ENCODE measurements at regions not wholly inside any gene's neighbourhood (a gene's known extent, or its start where the extent isn't known, plus 50 kb on each side); places are given as distances from the start of the nearest gene placed in this dataset.

DNA sequence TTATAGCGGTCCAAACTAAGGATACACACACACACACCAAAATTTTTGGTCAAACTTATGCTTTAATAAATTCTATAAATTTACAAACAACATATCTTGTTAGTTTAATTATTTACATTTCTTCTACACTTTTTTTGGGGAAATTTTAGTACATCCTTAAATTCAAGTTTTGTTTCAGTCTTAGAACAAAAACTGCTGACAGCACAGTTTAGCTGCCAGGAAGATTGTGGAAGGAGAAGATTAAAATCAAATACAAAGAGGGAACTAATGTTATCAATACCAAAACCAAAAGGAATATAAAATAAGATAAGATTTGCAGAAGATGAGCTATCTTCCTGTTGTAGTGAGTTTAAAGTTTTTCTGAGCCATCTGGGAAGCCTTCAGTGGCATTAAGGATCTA, 368.8 kb downstream of the AASDHPPT start:
- Histone ChIP-seq H2AFZ (ENCODE audit: low read depth, low read length) (no peak overlapping the region), H3K4me3 (replicated peaks in 1 of 3; ENCODE audit: insufficient read depth in 1 of 3, low read depth in 1 of 3, low read length in 3 of 3) (no peak overlapping the region), H3K27me3 (ENCODE audit: control insufficient read depth in 2 of 2, insufficient read depth in 2 of 2, low read length in 2 of 2) (no peaks in the 10 kb centered on the region), H3K9me3 (replicated peaks; ENCODE audit: control insufficient read depth, insufficient read depth, low read length) (no peaks in the 10 kb centered on the region), H3K9ac (replicated peaks; ENCODE audit: extremely low read depth, insufficient read depth, low read length) (no peak overlapping the region), H3K9me1 (replicated peaks; ENCODE audit: control insufficient read depth, extremely low read depth, insufficient read depth, low read length) (no peaks in the 10 kb centered on the region), H4K20me1 (replicated peaks; ENCODE audit: control insufficient read depth, extremely low read depth, insufficient read depth, low read length) (no peaks in the 10 kb centered on the region), H3K27ac (ENCODE audit: insufficient read depth, low read depth, low read length) (no peak overlapping the region), H3K36me3 (ENCODE audit: control insufficient read depth in 2 of 2, extremely low read depth in 1 of 2, insufficient read depth in 2 of 2, low read length in 2 of 2) (no peaks in the 10 kb centered on the region), H3K4me2 (ENCODE audit: insufficient read depth, low read length) (no peak overlapping the region), H3K79me2 (ENCODE audit: control insufficient read depth, insufficient read depth, low read length) (no peaks in the 10 kb centered on the region), H3K4me1 (ENCODE audit: control insufficient read depth, extremely low read depth, insufficient read depth, low read length) (no peaks in the 10 kb centered on the region)
- FAIRE-seq = no peak
- no peak for DNase-seq (ENCODE audit: low read depth, low spot score)
- dilution Hi-C loops (cut with MboI; ENCODE audit: extremely low pct_ligation_motif_present, low sequenced_read_pairs) = no loop called here
- intact Hi-C loops (cut with micrococcal nuclease) = no loop called here
- ChIA-PET CTCF (no interaction called here), POLR2A (no interaction called here)
- no peak for TF ChIP-seq POLR2AphosphoS5 (IDR thresholded peaks at IDR 0.05; ENCODE audit: insufficient read depth, low read depth, low read length)
- no peak for TF ChIP-seq POLR2A (IDR thresholded peaks at IDR 0.05; ENCODE audit: low read depth, low read length)
- TF ChIP-seq, protein P1, sequence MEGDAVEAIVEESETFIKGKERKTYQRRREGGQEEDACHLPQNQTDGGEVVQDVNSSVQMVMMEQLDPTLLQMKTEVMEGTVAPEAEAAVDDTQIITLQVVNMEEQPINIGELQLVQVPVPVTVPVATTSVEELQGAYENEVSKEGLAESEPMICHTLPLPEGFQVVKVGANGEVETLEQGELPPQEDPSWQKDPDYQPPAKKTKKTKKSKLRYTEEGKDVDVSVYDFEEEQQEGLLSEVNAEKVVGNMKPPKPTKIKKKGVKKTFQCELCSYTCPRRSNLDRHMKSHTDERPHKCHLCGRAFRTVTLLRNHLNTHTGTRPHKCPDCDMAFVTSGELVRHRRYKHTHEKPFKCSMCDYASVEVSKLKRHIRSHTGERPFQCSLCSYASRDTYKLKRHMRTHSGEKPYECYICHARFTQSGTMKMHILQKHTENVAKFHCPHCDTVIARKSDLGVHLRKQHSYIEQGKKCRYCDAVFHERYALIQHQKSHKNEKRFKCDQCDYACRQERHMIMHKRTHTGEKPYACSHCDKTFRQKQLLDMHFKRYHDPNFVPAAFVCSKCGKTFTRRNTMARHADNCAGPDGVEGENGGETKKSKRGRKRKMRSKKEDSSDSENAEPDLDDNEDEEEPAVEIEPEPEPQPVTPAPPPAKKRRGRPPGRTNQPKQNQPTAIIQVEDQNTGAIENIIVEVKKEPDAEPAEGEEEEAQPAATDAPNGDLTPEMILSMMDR (IDR thresholded peaks at IDR 0.05; ENCODE audit: extremely low read depth in 1 of 2, insufficient read depth in 1 of 2, low read depth in 1 of 2, low read length in 2 of 2) = no peak
- no peak for TF ChIP-seq GATA2 (IDR thresholded peaks at IDR 0.05; ENCODE audit: insufficient read depth, insufficient read length, low read depth, low read length)
- TF ChIP-seq JUN (IDR thresholded peaks at IDR 0.05; ENCODE audit: borderline replicate concordance, insufficient read depth, insufficient read length, low read depth) = no peak
- TF ChIP-seq FOS (IDR thresholded peaks at IDR 0.05; ENCODE audit: borderline replicate concordance, insufficient read depth, low read length) = no peak
- no peak for TF ChIP-seq MYC (IDR thresholded peaks at IDR 0.05; ENCODE audit: low read depth, low read length)
- no peak for TF ChIP-seq EZH2 (IDR thresholded peaks at IDR 0.05; ENCODE audit: borderline replicate concordance, low read depth, low read length, severe bottlenecking)
- TF ChIP-seq, protein P2, sequence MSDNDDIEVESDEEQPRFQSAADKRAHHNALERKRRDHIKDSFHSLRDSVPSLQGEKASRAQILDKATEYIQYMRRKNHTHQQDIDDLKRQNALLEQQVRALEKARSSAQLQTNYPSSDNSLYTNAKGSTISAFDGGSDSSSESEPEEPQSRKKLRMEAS (IDR thresholded peaks at IDR 0.05; ENCODE audit: insufficient read depth, insufficient read length) = no peak
- BruUV-seq (replicated peaks) = no TSS peak

All from endothelial cell of umbilical vein (primary cell).